Breast epithelium (tissue), 4 donors: ENCODE measurements at regions not wholly inside any gene's neighbourhood (a gene's known extent, or its start where the extent isn't known, plus 50 kb on each side); places are given as distances from the start of the nearest gene placed in this dataset.

ENCODE experiments used
- DNase-seq, 2 donors: peaks; one replicate each; pipeline ENCODE4 v3.0.0-alpha.2; 2019; ENCODE audit warnings: low spot score in 2 of 2
- H3K27ac ChIP-seq, 2 donors: fragments of 200-600 bp; sonication (generic) in 1 of 2; one replicate each; pipeline ENCODE4 v1.5.1; 2016 to 2019; ENCODE audit warnings: mild to moderate bottlenecking in 1 of 2
- H3K27me3 ChIP-seq, 2 donors: fragments of 200-600 bp; sonication (generic) in 1 of 2; one replicate each; pipeline versions ENCODE4 v1.5.1 to v1.6.0; 2017 to 2019; ENCODE audit warnings: control low read depth in 1 of 2, mild to moderate bottlenecking in 1 of 2
- H3K36me3 ChIP-seq: fragments of 200-600 bp; one replicate; pipeline ENCODE4 v1.5.1; 2019
- H3K4me1 ChIP-seq, 2 donors: fragments of 200-600 bp; sonication (generic); one replicate each; pipeline ENCODE4 v1.5.1; 2016 to 2019; ENCODE audit warnings: control low read depth in 1 of 2
- H3K4me3 ChIP-seq, 3 donors: fragments of 200-600 bp; sonication (generic); 1 replicate in 2 of 3; 2 replicates in 1 of 3; pipeline ENCODE4 v1.5.1; 2016 to 2019; ENCODE audit warnings: mild to moderate bottlenecking in 3 of 3, moderate library complexity in 2 of 3
- H3K9me3 ChIP-seq, 2 donors: fragments of 200-600 bp; sonication (generic) in 1 of 2; one replicate each; pipeline ENCODE4 v1.5.1; 2016 to 2019; ENCODE audit warnings: control low read depth in 1 of 2
- CTCF ChIP-seq, 3 donors: fragments of 450-650 bp; IDR thresholded peaks; one replicate each; pipeline ENCODE4 v1.5.1; 2016 to 2017; ENCODE audit warnings: antibody characterized with exemption in 3 of 3, mild to moderate bottlenecking in 3 of 3, moderate library complexity in 3 of 3
- POLR2A ChIP-seq: fragments of 450-650 bp; IDR thresholded peaks from one replicate; pipeline ENCODE4 v1.6.1; 2016; ENCODE audit warnings: antibody characterized with exemption, mild to moderate bottlenecking, moderate library complexity
- POLR2AphosphoS5 ChIP-seq, 3 donors: sonication (generic); formaldehyde crosslinking; IDR thresholded peaks; one replicate each; pipeline ENCODE4 v1.6.1; 2017; ENCODE audit warnings: antibody characterized with exemption in 3 of 3
- intact Hi-C: fragments of 100-400 bp; cut with DNase I; formaldehyde crosslinking; loops from one replicate; pipeline ENCODE4 v1.15.1; 2023; ENCODE audit warnings: low total_unique reads

GRCh38 chr11:92506809-92507336, 282.3 kb downstream of the FAT3 start:
- Histone ChIP-seq H3K36me3 (no peaks in the 10 kb centered on the region), H3K27ac (no peak overlapping the region), H3K4me3 (no peak overlapping the region), H3K4me1 (no peaks in the 10 kb centered on the region), H3K9me3 (no peaks in the 10 kb centered on the region), H3K27me3 (no peaks in the 10 kb centered on the region)
- DNase-seq: no peak
- intact Hi-C loops: no loop called here
- TF ChIP-seq POLR2AphosphoS5 (IDR thresholded peaks at IDR 0.05) (no peak), CTCF (IDR thresholded peaks at IDR 0.05) (no peak), POLR2A (no peak)

GRCh38 chr11:92510591-92510990, 286.0 kb downstream of the FAT3 start:
- TF ChIP-seq POLR2A: no peak
- no peak for TF ChIP-seq CTCF (IDR thresholded peaks at IDR 0.05)
- TF ChIP-seq POLR2AphosphoS5 (IDR thresholded peaks at IDR 0.05): no peak
- Histone ChIP-seq H3K27ac (no peak overlapping the region), H3K4me1 (no peaks in the 10 kb centered on the region), H3K36me3 (no peaks in the 10 kb centered on the region), H3K27me3 (no peaks in the 10 kb centered on the region), H3K9me3 (no peaks in the 10 kb centered on the region), H3K4me3 (no peak overlapping the region)
- intact Hi-C loops: loop anchor here (5.0 kb wide), 1 partner anchor 233 kb away; no protein-coding TSS in a partner anchor
- no peak for DNase-seq

GRCh38 chr11:92511522-92512203, 287.0 kb downstream of the FAT3 start:
- DNase-seq: no peak
- H3K27me3 ChIP-seq: no peaks in the 10 kb centered on the region
- H3K36me3 ChIP-seq: no peaks in the 10 kb centered on the region
- TF ChIP-seq CTCF (IDR thresholded peaks at IDR 0.05) (no peak), POLR2AphosphoS5 (IDR thresholded peaks at IDR 0.05) (no peak), POLR2A (no peak)
- intact Hi-C loops: loop anchor here (5.0 kb wide), 1 partner anchor 234 kb away; no protein-coding TSS in a partner anchor
- H3K9me3 ChIP-seq: no peaks in the 10 kb centered on the region
- H3K4me1 ChIP-seq: no peaks in the 10 kb centered on the region
- no peak overlapping the region for H3K4me3 ChIP-seq
- H3K27ac ChIP-seq: no peak overlapping the region

- H3K4me1 ChIP-seq: no peaks in the 10 kb centered on the region
- H3K36me3 ChIP-seq: no peaks in the 10 kb centered on the region
- no peak overlapping the region for H3K27ac ChIP-seq
- peaks cover 0 to 3% of the 10 kb centered on the region in 2 donors for H3K9me3 ChIP-seq
- no peak overlapping the region for H3K4me3 ChIP-seq
- intact Hi-C loops: loop anchor here (5.0 kb wide), 1 partner anchor 235 kb away; no protein-coding TSS in a partner anchor
- TF ChIP-seq POLR2AphosphoS5 (IDR thresholded peaks at IDR 0.05): no peak
- no peak for TF ChIP-seq CTCF (IDR thresholded peaks at IDR 0.05)
- no peak for TF ChIP-seq POLR2A
- H3K27me3 ChIP-seq: no peaks in the 10 kb centered on the region
- no peak for DNase-seq
These were observed 287.6 kb downstream of the FAT3 start for GRCh38 chr11:92512204-92512569.

GRCh38 chr11:92523611-92524010, 299.0 kb downstream of the FAT3 start:
- Histone ChIP-seq H3K27ac (no peak overlapping the region), H3K36me3 (no peaks in the 10 kb centered on the region), H3K4me3 (no peak overlapping the region), H3K4me1 (no peaks in the 10 kb centered on the region), H3K9me3 (no peaks in the 10 kb centered on the region), H3K27me3 (no peaks in the 10 kb centered on the region)
- no peak for DNase-seq
- TF ChIP-seq POLR2A (no peak), CTCF (IDR thresholded peaks at IDR 0.05) (no peak), POLR2AphosphoS5 (IDR thresholded peaks at IDR 0.05) (no peak)
- intact Hi-C loops: no loop called here
